ENCODE measurements at regions not wholly inside any gene's neighbourhood (a gene's known extent, or its start where the extent isn't known, plus 50 kb on each side); places are given as distances from the start of the nearest gene placed in this dataset.

GRCh38 chr5:104283136-104283535 lies 720.5 kb upstream of the NUDT12 start:
- no peak for DNase-seq (ENCODE audit: extremely low spot score, insufficient read length, low read depth)

DNA sequence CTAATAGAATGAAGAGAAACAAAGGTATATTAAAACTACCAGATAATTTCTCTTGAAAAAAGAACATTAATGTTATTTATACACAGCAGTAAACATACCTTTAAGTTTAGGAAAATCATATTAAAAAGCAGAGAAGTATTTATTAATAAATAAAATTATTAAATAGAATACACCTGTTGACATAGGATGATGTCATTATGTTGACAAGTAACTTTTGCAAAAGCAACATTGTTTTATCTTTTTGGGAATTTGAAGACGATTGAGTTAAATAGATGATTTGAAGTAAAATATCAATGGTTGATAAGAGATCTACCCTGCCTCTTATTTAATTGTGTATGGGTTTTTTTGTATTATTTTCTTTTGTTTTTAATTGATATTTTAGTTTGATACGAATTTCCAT lies 711.1 kb upstream of the NUDT12 start:
- FAIRE-seq = no peak
- DNase-seq (ENCODE audit: extremely low spot score, insufficient read length, low read depth) = no peak

More at GRCh38 chr5:104283136-104283535, 720.5 kb upstream of the NUDT12 start:
- FAIRE-seq = no peak

DNA sequence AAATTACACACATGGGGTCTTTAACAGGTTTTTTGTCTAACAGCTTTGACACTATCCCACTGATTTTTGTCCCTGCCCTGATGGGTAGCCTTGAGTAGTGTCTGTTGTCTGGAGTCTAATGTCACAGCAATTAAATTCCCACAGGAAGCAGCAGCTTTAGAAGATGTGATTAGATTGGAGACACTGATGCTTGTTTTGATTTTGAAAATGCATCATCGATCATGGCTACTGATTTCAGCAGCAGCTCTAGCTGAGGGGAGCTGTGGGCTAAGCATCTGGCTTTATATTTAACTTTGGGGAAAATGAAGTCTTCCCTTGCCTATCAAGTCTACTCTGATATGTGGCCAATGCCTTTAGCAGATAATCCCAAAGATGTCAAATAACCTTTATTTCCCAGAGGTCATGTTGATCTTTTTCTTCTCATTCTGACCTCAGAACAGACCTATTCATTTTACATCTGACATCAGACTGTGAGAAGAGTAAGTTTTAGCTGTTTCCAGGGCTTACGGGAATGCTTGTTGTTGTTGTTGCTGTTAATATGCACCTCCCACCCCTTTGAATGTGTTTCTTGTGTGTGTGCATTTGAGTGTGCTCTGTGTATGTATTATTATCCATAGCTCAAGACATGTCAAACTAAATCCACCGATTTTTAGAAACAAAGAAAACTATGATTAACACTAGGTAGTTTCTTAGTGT lies 704.9 kb upstream of the NUDT12 start:
- DNase-seq (ENCODE audit: extremely low spot score, insufficient read length, low read depth) (no peak), FAIRE-seq (no peak)

DNA sequence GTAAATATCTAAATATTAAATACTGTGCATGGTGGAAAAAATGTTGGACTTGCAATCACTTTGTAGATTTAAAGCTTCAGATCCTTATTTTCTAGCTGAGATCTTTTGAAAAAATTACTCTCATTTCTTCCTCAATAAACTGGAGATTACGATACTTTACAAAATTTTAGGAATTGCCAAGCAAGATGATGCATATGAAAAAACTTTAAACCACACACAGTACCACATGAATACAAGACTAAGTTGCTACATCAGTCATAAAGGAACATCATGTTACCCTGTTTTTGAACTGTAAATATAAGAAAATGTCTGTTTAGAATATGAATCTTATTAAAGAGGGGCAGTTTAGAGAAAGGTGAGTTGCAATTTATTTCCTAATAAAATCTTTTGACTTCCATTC lies 703.6 kb upstream of the NUDT12 start:
- FAIRE-seq = no peak

GRCh38 chr5:104265531-104266140 lies 703.0 kb upstream of the NUDT12 start:
- no peak for DNase-seq (ENCODE audit: extremely low spot score, insufficient read length, low read depth)

More for the DNA sequence above, 703.6 kb upstream of the NUDT12 start:
- DNase-seq (ENCODE audit: extremely low spot score, insufficient read length, low read depth) = no peak

GRCh38 chr5:104247260-104247659 lies 684.7 kb upstream of the NUDT12 start:
- FAIRE-seq (no peak), DNase-seq (ENCODE audit: extremely low spot score, insufficient read length, low read depth) (no peak)

More at GRCh38 chr5:104265531-104266140, 703.0 kb upstream of the NUDT12 start:
- FAIRE-seq = no peak

DNA sequence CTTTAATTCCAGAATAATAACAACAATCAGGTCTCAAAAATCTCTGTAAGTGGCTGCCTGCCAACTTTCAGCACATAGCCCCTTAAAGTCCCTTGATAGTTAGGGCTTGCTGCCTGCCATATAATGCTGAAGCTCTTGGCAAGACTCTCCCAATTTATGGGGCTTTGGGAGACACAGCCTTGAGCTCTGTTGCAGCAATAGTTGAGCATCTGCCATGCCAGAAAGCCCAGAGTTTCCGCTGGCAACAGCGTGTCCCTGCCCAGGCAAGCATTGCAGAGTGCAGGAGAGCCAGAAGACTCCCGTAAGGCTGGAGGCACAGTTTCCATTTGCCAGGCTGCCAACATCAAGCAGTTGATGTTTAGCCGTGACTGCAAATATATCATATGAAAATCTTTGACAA lies 678.5 kb upstream of the NUDT12 start:
- FAIRE-seq = no peak
- DNase-seq (ENCODE audit: extremely low spot score, insufficient read length, low read depth) = no peak

DNA sequence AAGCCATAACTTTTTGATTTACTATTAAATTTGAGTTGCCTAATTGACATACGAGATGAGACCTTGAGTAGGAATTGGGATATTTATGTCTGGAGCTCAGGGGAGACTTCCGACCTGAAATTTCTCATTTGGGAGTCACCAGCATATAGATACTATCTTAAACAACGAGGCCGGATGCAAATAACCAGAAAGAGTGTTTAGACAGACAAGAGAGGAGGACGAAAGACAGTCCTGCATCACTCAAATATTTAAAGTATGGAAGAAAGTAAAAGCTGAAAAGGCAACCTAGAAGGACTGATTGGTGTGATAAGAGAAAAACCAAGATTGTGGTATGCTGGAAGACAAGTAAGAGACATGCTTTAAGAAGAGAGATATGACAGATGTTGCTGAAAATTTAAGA lies 675.0 kb upstream of the NUDT12 start:
- DNase-seq (ENCODE audit: extremely low spot score, insufficient read length, low read depth) (no peak), FAIRE-seq (no peak)

- FAIRE-seq = no peak
- DNase-seq (ENCODE audit: extremely low spot score, insufficient read length, low read depth) = no peak
Measured at GRCh38 chr5:104223885-104224773, 661.5 kb upstream of the NUDT12 start.

- FAIRE-seq = no peak
- DNase-seq (ENCODE audit: extremely low spot score, insufficient read length, low read depth) = no peak
Measured at GRCh38 chr5:104218200-104218599, 655.6 kb upstream of the NUDT12 start.

- FAIRE-seq (no peak), DNase-seq (ENCODE audit: extremely low spot score, insufficient read length, low read depth) (no peak)
Measured at GRCh38 chr5:104213216-104213615, 650.6 kb upstream of the NUDT12 start.

DNA sequence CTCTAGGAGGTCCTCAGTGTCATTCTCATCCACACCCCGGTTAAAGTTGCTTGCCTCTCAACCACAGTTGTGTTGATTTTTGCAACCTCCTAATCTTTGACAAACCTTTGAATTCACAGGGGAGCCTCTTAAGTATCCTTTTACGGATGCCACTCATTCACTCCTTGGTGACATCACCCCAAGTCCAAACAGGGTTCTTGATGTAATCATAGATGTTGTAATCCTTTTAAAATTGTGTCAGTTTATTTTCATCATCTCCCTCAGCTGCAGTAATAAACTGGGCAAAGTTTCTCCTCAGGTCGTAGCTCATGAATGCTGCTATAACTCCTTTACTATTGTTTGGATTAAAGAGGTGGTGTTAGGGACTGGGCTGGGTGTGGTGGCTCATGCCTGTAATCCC lies 637.2 kb upstream of the NUDT12 start:
- DNase-seq (ENCODE audit: extremely low spot score, insufficient read length, low read depth) = no peak
- no peak for FAIRE-seq

DNA sequence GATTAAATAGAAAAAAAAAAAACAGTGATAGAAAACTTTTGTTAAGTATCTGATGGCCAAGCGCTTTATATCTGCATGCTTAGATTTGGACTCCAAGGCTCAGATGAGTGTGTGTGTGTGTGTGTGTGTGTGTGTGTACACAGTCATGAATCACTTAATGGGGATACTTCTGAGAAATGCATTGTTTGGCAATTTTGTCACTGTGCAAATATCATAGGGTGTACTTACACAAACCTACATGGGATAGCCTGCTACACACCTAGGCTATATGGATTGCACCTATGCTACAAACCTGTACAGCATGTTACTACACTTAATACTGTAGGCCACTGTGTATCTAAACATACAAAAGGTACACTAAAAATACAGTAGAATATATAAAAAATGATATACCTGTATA lies 635.6 kb upstream of the NUDT12 start:
- DNase-seq (ENCODE audit: extremely low spot score, insufficient read length, low read depth) (no peak), FAIRE-seq (no peak)

DNA sequence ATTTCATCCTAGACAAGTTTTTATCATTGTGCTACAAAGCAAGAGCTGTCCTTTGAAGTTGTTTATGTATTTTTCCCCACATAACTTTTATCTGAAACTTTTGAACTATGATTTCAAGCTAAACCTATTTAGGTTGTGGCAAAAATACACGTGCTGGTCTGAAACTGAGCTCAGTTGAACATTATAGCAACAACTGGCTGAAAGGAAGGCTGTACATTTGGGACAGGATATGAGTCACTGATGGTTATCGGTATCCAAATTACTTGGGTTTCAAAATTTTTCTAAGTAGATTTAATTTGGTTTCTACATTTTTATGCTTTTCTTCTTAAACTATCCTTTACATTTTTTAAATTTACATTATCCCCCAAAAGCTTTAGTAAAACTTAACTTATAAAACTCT lies 627.3 kb upstream of the NUDT12 start:
- FAIRE-seq (no peak), DNase-seq (ENCODE audit: extremely low spot score, insufficient read length, low read depth) (no peak)

DNA sequence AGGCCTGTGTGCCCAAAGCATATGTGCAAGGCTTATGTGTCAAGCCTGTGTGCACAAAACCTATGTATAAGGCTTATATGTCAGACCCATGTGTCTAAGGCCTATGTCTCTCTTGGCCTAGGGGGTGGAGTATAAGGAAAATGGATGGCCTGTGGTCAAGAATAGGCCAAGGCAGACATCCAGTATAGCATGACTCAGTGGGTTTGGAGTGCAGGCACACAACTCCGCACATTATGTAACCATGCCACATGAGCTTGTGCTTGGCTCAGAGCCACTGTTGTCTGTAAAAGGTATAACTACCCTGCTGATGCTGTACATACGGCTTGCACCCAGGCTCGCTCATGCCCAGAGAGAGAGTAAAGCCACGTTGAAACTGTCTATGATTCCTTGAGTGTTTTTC lies 626.4 kb upstream of the NUDT12 start:
- no peak for FAIRE-seq

DNA sequence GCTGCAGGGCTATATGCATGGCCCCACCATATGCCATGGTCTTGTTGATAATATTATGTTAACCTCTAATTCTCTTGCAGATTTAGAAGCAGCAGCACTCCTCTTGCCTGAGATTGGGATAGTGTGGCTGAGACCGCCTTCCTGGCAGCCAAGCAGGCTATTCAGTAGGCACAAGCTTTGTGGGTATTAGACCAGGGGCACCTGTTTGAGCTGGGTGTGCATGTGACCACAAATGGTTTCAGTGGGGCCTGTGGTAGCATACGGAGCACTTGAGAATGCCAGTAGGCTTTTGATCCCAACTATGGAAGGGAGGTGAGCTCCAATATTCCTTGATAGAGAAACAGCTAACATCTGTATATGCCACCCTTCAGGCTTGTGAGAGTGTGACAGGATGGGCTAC lies 625.1 kb upstream of the NUDT12 start:
- FAIRE-seq (no peak), DNase-seq (ENCODE audit: extremely low spot score, insufficient read length, low read depth) (no peak)

More for the DNA sequence above, 626.4 kb upstream of the NUDT12 start:
- DNase-seq (ENCODE audit: extremely low spot score, insufficient read length, low read depth) = no peak

GRCh38 chr5:104186510-104186909 lies 623.9 kb upstream of the NUDT12 start:
- no peak for FAIRE-seq
- no peak for DNase-seq (ENCODE audit: extremely low spot score, insufficient read length, low read depth)

GRCh38 chr5:104186100-104186499 lies 623.5 kb upstream of the NUDT12 start:
- no peak for DNase-seq (ENCODE audit: extremely low spot score, insufficient read length, low read depth)
- no peak for FAIRE-seq

DNA sequence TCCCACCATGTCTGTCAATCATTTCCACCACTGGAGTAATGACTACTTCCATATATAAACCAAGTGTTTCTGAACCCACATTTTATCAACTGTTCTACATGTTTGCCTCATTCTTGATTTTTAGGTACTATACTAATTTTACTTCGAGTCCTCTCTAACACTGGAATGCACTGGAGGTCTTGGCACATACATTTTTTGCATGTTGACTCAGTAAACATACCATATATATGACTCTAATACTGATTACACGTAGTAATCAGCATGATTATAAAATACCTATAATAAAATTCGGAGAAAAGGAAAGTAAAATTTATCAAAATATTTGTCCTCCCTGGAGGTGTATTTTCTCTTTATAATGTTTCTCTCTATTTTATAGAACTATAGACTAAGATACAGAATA lies 621.7 kb upstream of the NUDT12 start:
- FAIRE-seq = no peak
- DNase-seq (ENCODE audit: extremely low spot score, insufficient read length, low read depth) = no peak

DNA sequence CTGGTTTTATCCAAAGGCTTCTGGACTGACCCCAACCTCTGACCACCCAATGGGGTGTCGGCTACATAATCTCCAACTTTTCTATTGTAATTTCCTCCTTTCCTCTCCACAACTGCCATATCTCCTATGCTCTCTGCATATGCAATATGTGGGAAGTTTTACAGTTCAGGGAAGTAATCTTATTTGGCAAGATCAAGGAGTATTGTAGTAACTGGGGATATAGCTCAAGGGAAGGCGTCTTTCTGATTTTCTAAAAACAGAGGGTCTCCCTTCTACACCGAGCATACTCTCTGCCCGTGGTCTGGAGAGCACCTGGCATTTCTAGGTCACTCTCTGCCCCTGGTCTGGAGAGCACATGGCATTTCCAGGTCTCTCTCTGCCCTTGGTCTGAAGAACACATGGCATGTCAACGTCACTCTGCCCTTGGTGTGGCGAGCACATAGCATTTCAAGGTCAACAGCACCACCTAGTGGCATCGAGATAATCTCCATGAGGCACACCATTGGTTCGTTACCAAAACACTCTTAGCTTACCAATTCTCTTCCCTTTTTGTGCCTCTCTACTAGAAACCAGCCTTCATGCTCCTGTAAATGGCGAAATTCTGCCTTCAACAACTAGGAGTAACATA lies 616.4 kb upstream of the NUDT12 start:
- DNase-seq (ENCODE audit: extremely low spot score, insufficient read length, low read depth) = no peak
- no peak for FAIRE-seq
